NB4 (cell line): ENCODE measurements at regions not wholly inside any gene's neighbourhood (a gene's known extent, or its start where the extent isn't known, plus 50 kb on each side); places are given as distances from the start of the nearest gene placed in this dataset.

Experiments used
- DNase-seq: peaks from one replicate; pipeline ENCODE4 v3.0.0; 2010; ENCODE audit warnings: low read depth
- H3K4me3 ChIP-seq: one replicate; pipeline ENCODE4 v1.5.1; 2011; ENCODE audit warnings: mild to moderate bottlenecking, low read depth, low read length, moderate library complexity
- CTCF ChIP-seq: IDR thresholded peaks from one replicate; pipeline ENCODE4 v1.5.1; 2012; ENCODE audit warnings: low read depth, low read length
- MYC ChIP-seq: IDR thresholded peaks from 2 replicates; pipeline ENCODE4 v1.6.1; 2011; ENCODE audit warnings: low read depth, low read length
- POLR2A ChIP-seq: IDR thresholded peaks from 2 replicates; pipeline ENCODE4 v1.6.1; 2011; ENCODE audit warnings: mild to moderate bottlenecking; ENCODE audit not compliant: insufficient read length; ENCODE audit errors: extremely low read depth
- TF ChIP-seq, protein P1 (sequence below): IDR thresholded peaks from 2 replicates; pipeline ENCODE4 v1.6.1; 2011; ENCODE audit warnings: low read depth, low read length

- no peak for DNase-seq
- TF ChIP-seq CTCF: no peak
- TF ChIP-seq, protein P1, sequence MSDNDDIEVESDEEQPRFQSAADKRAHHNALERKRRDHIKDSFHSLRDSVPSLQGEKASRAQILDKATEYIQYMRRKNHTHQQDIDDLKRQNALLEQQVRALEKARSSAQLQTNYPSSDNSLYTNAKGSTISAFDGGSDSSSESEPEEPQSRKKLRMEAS: no peak
- no peak for TF ChIP-seq POLR2A
- TF ChIP-seq MYC: no peak
- H3K4me3 ChIP-seq: no peak overlapping the region
These were observed 441.1 kb downstream of the ETNK1 start for GRCh38 chr12:23066095-23066494.

DNA sequence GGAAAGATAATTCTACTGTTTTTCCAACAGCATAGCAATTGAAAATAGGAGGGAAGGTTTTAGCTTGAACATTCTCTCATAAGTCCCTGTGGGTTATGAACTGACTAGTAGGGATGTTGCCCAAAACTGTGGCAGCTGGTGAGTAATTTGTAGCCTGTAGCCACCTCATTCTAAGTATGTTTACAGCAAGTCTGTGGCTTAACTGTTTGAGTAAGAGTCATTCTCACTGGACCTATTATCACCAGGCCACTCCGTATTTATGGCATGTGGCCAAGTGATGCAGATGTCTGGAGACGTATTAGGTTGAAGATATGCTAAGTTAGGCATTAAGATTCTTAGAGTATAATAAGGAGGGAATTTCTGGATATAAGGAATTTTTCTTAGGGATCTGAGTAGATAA, 458.3 kb downstream of the ETNK1 start:
- TF ChIP-seq, protein P1: no peak
- TF ChIP-seq MYC: no peak
- no peak for TF ChIP-seq POLR2A
- no peak for TF ChIP-seq CTCF
- H3K4me3 ChIP-seq: no peak overlapping the region
- no peak for DNase-seq

- TF ChIP-seq POLR2A (no peak), MYC (no peak), CTCF (no peak)
- TF ChIP-seq, protein P1: no peak
- no peak overlapping the region for H3K4me3 ChIP-seq
- DNase-seq: no peak
These were observed 459.4 kb downstream of the ETNK1 start for GRCh38 chr12:23084236-23084995.

DNA sequence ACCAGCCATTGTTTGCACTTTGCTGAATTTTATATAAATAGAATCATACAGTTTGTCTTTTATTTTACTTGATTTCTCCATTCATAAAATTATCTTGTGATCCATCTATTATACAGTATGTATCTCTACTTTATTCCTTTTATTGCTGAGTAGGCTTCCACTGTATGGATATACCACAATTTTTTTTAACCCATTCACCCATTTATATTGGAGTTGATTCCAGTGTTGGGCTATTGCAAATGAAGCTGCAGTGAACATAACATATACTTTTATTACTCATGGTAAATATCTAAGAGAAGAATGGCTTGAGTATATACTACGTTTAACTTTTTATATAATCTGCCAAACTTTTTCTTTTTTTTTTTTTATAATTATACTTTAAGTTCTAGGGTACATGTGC, 463.6 kb downstream of the ETNK1 start:
- no peak overlapping the region for H3K4me3 ChIP-seq
- no peak for DNase-seq
- no peak for TF ChIP-seq POLR2A
- no peak for TF ChIP-seq CTCF
- TF ChIP-seq, protein P1: no peak
- no peak for TF ChIP-seq MYC

GRCh38 chr12:23093488-23093887, 468.5 kb downstream of the ETNK1 start:
- TF ChIP-seq, protein P1: no peak
- TF ChIP-seq CTCF: no peak
- TF ChIP-seq MYC: no peak
- TF ChIP-seq POLR2A: no peak
- no peak overlapping the region for H3K4me3 ChIP-seq

More at GRCh38 chr12:23093488-23093887, 468.5 kb downstream of the ETNK1 start:
- no peak for DNase-seq
